Neural crest cell (in vitro differentiated cells): ENCODE measurements at regions not wholly inside any gene's neighbourhood (a gene's known extent, or its start where the extent isn't known, plus 50 kb on each side); places are given as distances from the start of the nearest gene placed in this dataset.
A peak's percentile ranks its signal among the peaks of the same experiment; 100 is the strongest.

Experiments used
- DNase-seq: peaks from one replicate; pipeline ENCODE4 v3.0.0; 2021; ENCODE audit warnings: low read depth, mixed read lengths, low spot score
- H3K27ac Mint-ChIP-seq: one replicate; pipeline ENCODE4 v1.8.0; 2021; ENCODE audit warnings: mild to moderate bottlenecking, mixed read lengths; ENCODE audit not compliant: unreplicated experiment
- H3K27me3 Mint-ChIP-seq: 2 replicates; pipeline ENCODE4 v1.8.0; 2021; ENCODE audit warnings: low read depth, mild to moderate bottlenecking, mixed read lengths
- H3K36me3 Mint-ChIP-seq: 2 replicates; pipeline ENCODE4 v1.8.0; 2021; ENCODE audit warnings: low read depth, mild to moderate bottlenecking, mixed read lengths
- H3K4me1 Mint-ChIP-seq: 2 replicates; pipeline ENCODE4 v1.8.0; 2021; ENCODE audit warnings: mixed read lengths
- H3K4me3 Mint-ChIP-seq: one replicate; pipeline ENCODE4 v1.8.0; 2021; ENCODE audit warnings: mild to moderate bottlenecking, mixed read lengths
- H3K9me3 Mint-ChIP-seq: 2 replicates; pipeline ENCODE4 v1.8.0; 2021; ENCODE audit warnings: mixed read lengths
- CTCF ChIP-seq: fragments of 200-600 bp; sonication (generic); conservative IDR thresholded peaks from 2 replicates; pipeline ENCODE4 v1.5.0; 2021; ENCODE audit warnings: antibody characterized with exemption, mild to moderate bottlenecking

- H3K4me3 Mint-ChIP-seq = no peak overlapping the region
- no peaks in the 10 kb centered on the region for H3K27me3 Mint-ChIP-seq
Observed at GRCh38 chr17:13996276-13996675, 73.0 kb upstream of the COX10 start.

GRCh38 chr17:13996748-13997147 lies 72.6 kb upstream of the COX10 start:
- no peak overlapping the region for H3K4me3 Mint-ChIP-seq
- H3K9me3 Mint-ChIP-seq = peaks cover 5% of the 10 kb centered on the region
- no peak overlapping the region for H3K27ac Mint-ChIP-seq
- H3K4me1 Mint-ChIP-seq = peaks cover 12% of the 10 kb centered on the region
- no peak for DNase-seq
- H3K27me3 Mint-ChIP-seq = no peaks in the 10 kb centered on the region
- no peak for TF ChIP-seq CTCF
- peaks cover 8% of the 10 kb centered on the region for H3K36me3 Mint-ChIP-seq

More at GRCh38 chr17:13996276-13996675, 73.0 kb upstream of the COX10 start:
- no peak for TF ChIP-seq CTCF
- Mint-ChIP-seq H3K9me3 (peaks cover 5% of the 10 kb centered on the region), H3K36me3 (peaks cover 6% of the 10 kb centered on the region), H3K4me1 (peaks cover 12% of the 10 kb centered on the region), H3K27ac (no peak overlapping the region)
- no peak for DNase-seq

GRCh38 chr17:14004927-14005620 lies 64.2 kb upstream of the COX10 start:
- H3K4me1 Mint-ChIP-seq = no peaks in the 10 kb centered on the region
- no peak for DNase-seq
- H3K4me3 Mint-ChIP-seq = no peak overlapping the region
- H3K27me3 Mint-ChIP-seq = no peaks in the 10 kb centered on the region
- peaks cover 6% of the 10 kb centered on the region for H3K9me3 Mint-ChIP-seq
- peaks cover 16% of the 10 kb centered on the region for H3K36me3 Mint-ChIP-seq
- H3K27ac Mint-ChIP-seq = peak overlapping the region; percentile 21
- no peak for TF ChIP-seq CTCF

- H3K27ac Mint-ChIP-seq = peak overlapping the region; percentile 10
- DNase-seq = no peak
- no peaks in the 10 kb centered on the region for H3K27me3 Mint-ChIP-seq
- no peak overlapping the region for H3K4me3 Mint-ChIP-seq
- peaks cover 13% of the 10 kb centered on the region for H3K36me3 Mint-ChIP-seq
- no peak for TF ChIP-seq CTCF
- peaks cover 3% of the 10 kb centered on the region for H3K9me3 Mint-ChIP-seq
- no peaks in the 10 kb centered on the region for H3K4me1 Mint-ChIP-seq
Observed at GRCh38 chr17:14006249-14006942, 62.9 kb upstream of the COX10 start.

GRCh38 chr17:14007951-14008350 lies 61.4 kb upstream of the COX10 start:
- TF ChIP-seq CTCF = no peak
- H3K27me3 Mint-ChIP-seq = no peaks in the 10 kb centered on the region
- no peak overlapping the region for H3K27ac Mint-ChIP-seq
- DNase-seq = no peak
- H3K36me3 Mint-ChIP-seq = peaks cover 11% of the 10 kb centered on the region
- H3K4me1 Mint-ChIP-seq = no peaks in the 10 kb centered on the region
- no peak overlapping the region for H3K4me3 Mint-ChIP-seq
- peaks cover 3% of the 10 kb centered on the region for H3K9me3 Mint-ChIP-seq
